Endothelial cell of umbilical vein (primary cell): ENCODE measurements at regions not wholly inside any gene's neighbourhood (a gene's known extent, or its start where the extent isn't known, plus 50 kb on each side); places are given as distances from the start of the nearest gene placed in this dataset.

Experiments used
- BruUV-seq: library from RNA; stranded (reverse); fragments of 400-500 nt; replicated peaks from 2 replicates; lab custom pipeline; 2021; lab: Mats Ljungman, UMichigan
- CTCF ChIA-PET: fragments of 300-600, 350-600 bp; sonication (Branson Sonifier 250); formaldehyde crosslinking; loops from one replicate; lab custom pipeline; 2021; ENCODE audit warnings: antibody characterized with exemption, inconsistent platforms; lab: Charles Lee
- POLR2A ChIA-PET: fragments of 300-600, 350-600 bp; sonication (Branson Sonifier 250); formaldehyde crosslinking; loops from one replicate; lab custom pipeline; 2021; ENCODE audit warnings: antibody characterized with exemption, inconsistent platforms; lab: Charles Lee
- DNase-seq: peaks from one replicate; pipeline ENCODE4 v3.0.0-alpha.2; 2011; ENCODE audit warnings: low read depth, low spot score
- FAIRE-seq: peaks from 2 replicates; lab custom pipeline; 2011; peaks lifted over from hg19 to GRCh38; lab: Jason Lieb, UNC
- H2AFZ ChIP-seq: 2 replicates; pipeline ENCODE4 v1.6.0; 2012; ENCODE audit warnings: low read depth, low read length, control low read depth, inconsistent platforms
- H3K27ac ChIP-seq: 2 replicates; pipeline ENCODE4 v1.5.1; 2011; ENCODE audit warnings: low read depth, mild to moderate bottlenecking, control low read depth, low read length, moderate library complexity; ENCODE audit not compliant: insufficient read depth
- H3K27me3 ChIP-seq, 2 experiments: 2 replicates each; pipeline versions ENCODE4 v1.6.0 to v1.6.1; 2011; ENCODE audit warnings: low read length in 2 of 2, mixed read lengths in 1 of 2; ENCODE audit not compliant: control insufficient read depth in 2 of 2, insufficient read depth in 2 of 2
- H3K36me3 ChIP-seq, 2 experiments: 2 replicates in 1 of 2; 3 replicates in 1 of 2; pipeline ENCODE4 v1.5.1; 2011; ENCODE audit warnings: low read length in 2 of 2, mild to moderate bottlenecking in 1 of 2, moderate library complexity in 1 of 2; ENCODE audit not compliant: control insufficient read depth in 2 of 2, insufficient read depth in 2 of 2; ENCODE audit errors: extremely low read depth in 1 of 2
- H3K4me1 ChIP-seq: 3 replicates; pipeline ENCODE4 v1.5.1; 2011; ENCODE audit warnings: mild to moderate bottlenecking, low read length; ENCODE audit not compliant: control insufficient read depth, insufficient read depth; ENCODE audit errors: extremely low read depth
- H3K4me2 ChIP-seq: 2 replicates; pipeline ENCODE4 v1.6.1; 2011; ENCODE audit warnings: low read length, control low read depth, mixed read lengths; ENCODE audit not compliant: insufficient read depth
- H3K4me3 ChIP-seq, 3 experiments: fragments of 200-600 bp in 1 of 3; sonication (generic), shearing (Covaris generic) in 1 of 3; replicated peaks in 1 of 3; 2 replicates each; pipeline ENCODE4 v1.5.1; 2011 to 2016; ENCODE audit warnings: control low read depth in 3 of 3, low read length in 3 of 3, mild to moderate bottlenecking in 2 of 3, inconsistent platforms in 1 of 3, low read depth in 1 of 3, moderate library complexity in 1 of 3; ENCODE audit not compliant: insufficient read depth in 1 of 3
- H3K79me2 ChIP-seq: 2 replicates; pipeline ENCODE4 v1.6.0; 2012; ENCODE audit warnings: low read length, inconsistent platforms; ENCODE audit not compliant: control insufficient read depth, insufficient read depth
- H3K9ac ChIP-seq: replicated peaks from 2 replicates; pipeline ENCODE3; 2011; ENCODE audit warnings: low read length, control low read depth; ENCODE audit not compliant: insufficient read depth; ENCODE audit errors: extremely low read depth
- H3K9me1 ChIP-seq: replicated peaks from 3 replicates; pipeline ENCODE4 v1.6.0; 2011; ENCODE audit warnings: mild to moderate bottlenecking, low read length; ENCODE audit not compliant: control insufficient read depth, insufficient read depth; ENCODE audit errors: extremely low read depth
- H3K9me3 ChIP-seq: replicated peaks from 2 replicates; pipeline ENCODE4 v1.5.1; 2012; ENCODE audit warnings: low read length, inconsistent platforms; ENCODE audit not compliant: control insufficient read depth, insufficient read depth
- H4K20me1 ChIP-seq: replicated peaks from 2 replicates; pipeline ENCODE3; 2011; ENCODE audit warnings: mild to moderate bottlenecking, low read length; ENCODE audit not compliant: control insufficient read depth, insufficient read depth; ENCODE audit errors: extremely low read depth
- EZH2 ChIP-seq: IDR thresholded peaks from 2 replicates; pipeline ENCODE4 v1.6.1; 2012; ENCODE audit warnings: borderline replicate concordance, low read depth, mild to moderate bottlenecking, moderate library complexity, low read length, inconsistent platforms; ENCODE audit not compliant: severe bottlenecking
- FOS ChIP-seq: IDR thresholded peaks from 2 replicates; pipeline ENCODE4 v1.6.1; 2011; ENCODE audit warnings: mild to moderate bottlenecking, low read length, moderate library complexity, borderline replicate concordance; ENCODE audit not compliant: insufficient read depth
- GATA2 ChIP-seq: IDR thresholded peaks from 2 replicates; pipeline ENCODE4 v1.7.0; 2011; ENCODE audit warnings: low read depth, mild to moderate bottlenecking, moderate library complexity, mixed read lengths, low read length; ENCODE audit not compliant: insufficient read length, insufficient read depth
- JUN ChIP-seq: IDR thresholded peaks from 2 replicates; pipeline ENCODE4 v1.6.1; 2011; ENCODE audit warnings: borderline replicate concordance, low read depth; ENCODE audit not compliant: insufficient read length, insufficient read depth
- MYC ChIP-seq: IDR thresholded peaks from one replicate; pipeline ENCODE4 v1.6.1; 2011; ENCODE audit warnings: mild to moderate bottlenecking, low read depth, low read length
- POLR2A ChIP-seq: IDR thresholded peaks from 2 replicates; pipeline ENCODE4 v1.6.1; 2012; ENCODE audit warnings: low read depth, mild to moderate bottlenecking, control low read depth, low read length
- POLR2AphosphoS5 ChIP-seq: IDR thresholded peaks from 2 replicates; pipeline ENCODE4 v1.6.1; 2012; ENCODE audit warnings: low read depth, mild to moderate bottlenecking, control low read depth, low read length, moderate library complexity; ENCODE audit not compliant: insufficient read depth
- dilution Hi-C: fragments of 300-500 bp; cut with MboI; formaldehyde crosslinking; loops from one replicate; pipeline ENCODE4 v1.15.0; 2019; ENCODE audit warnings: low sequenced_read_pairs; ENCODE audit not compliant: extremely low pct_ligation_motif_present
- intact Hi-C: fragments of 100-400 bp; cut with micrococcal nuclease; formaldehyde crosslinking; loops from one replicate; pipeline ENCODE4 v1.10.0; 2022
- TF ChIP-seq, protein P1 (sequence below), 2 donors: IDR thresholded peaks; 1 replicate in 1 of 2; 2 replicates in 1 of 2; pipeline ENCODE4 v1.5.1; 2011; ENCODE audit warnings: low read length in 2 of 2, mild to moderate bottlenecking in 2 of 2, moderate library complexity in 2 of 2, control low read depth in 1 of 2, inconsistent platforms in 1 of 2, low read depth in 1 of 2; ENCODE audit not compliant: insufficient read depth in 1 of 2; ENCODE audit errors: extremely low read depth in 1 of 2
- TF ChIP-seq, protein P2 (sequence below): IDR thresholded peaks from 2 replicates; pipeline ENCODE4 v1.6.1; 2011; ENCODE audit not compliant: insufficient read depth, insufficient read length

DNA sequence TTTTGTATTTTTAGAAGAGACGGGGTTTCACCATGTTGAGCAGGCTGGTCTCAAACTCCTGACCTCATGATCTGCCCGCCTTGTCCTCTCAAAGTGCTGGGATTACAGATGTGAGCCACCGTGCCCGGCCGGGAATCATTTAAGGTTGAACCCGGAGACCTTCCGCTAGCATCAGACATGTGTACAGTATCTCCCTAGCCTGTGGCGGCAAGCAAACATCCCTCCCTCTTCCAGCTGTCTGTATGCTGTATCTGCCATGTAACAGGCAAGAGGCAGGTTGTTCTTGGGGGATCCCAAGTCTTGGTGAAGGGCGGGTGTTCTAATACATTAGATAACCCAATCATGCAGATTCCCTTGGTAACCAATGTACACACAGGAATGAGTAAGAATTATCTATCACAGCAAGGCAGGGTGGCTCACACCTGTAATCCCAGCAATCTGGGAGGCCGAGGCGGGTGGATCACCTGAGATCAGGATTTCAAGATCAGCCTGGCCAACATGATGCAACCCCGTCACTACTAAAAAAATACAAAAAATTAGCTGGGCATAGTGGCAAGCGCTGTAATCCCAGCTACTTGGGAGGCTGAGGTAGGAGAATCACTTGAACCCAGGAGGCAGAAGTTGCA lies 58.1 kb upstream of the RBFOX2 start:
- H3K79me2 ChIP-seq = no peaks in the 10 kb centered on the region
- no peaks in the 10 kb centered on the region for H4K20me1 ChIP-seq
- H3K4me3 ChIP-seq = no peak overlapping the region
- POLR2A ChIA-PET = no interaction called here
- no peaks in the 10 kb centered on the region for H3K27me3 ChIP-seq
- no peak overlapping the region for H3K4me2 ChIP-seq
- H3K36me3 ChIP-seq = no peaks in the 10 kb centered on the region
- CTCF ChIA-PET = interaction anchor here (1.2 kb wide), 1 partner anchor 21 kb away, joined by 4 read pairs; no protein-coding TSS in a partner anchor
- FAIRE-seq (no peak), DNase-seq (no peak)
- TF ChIP-seq, protein P1, sequence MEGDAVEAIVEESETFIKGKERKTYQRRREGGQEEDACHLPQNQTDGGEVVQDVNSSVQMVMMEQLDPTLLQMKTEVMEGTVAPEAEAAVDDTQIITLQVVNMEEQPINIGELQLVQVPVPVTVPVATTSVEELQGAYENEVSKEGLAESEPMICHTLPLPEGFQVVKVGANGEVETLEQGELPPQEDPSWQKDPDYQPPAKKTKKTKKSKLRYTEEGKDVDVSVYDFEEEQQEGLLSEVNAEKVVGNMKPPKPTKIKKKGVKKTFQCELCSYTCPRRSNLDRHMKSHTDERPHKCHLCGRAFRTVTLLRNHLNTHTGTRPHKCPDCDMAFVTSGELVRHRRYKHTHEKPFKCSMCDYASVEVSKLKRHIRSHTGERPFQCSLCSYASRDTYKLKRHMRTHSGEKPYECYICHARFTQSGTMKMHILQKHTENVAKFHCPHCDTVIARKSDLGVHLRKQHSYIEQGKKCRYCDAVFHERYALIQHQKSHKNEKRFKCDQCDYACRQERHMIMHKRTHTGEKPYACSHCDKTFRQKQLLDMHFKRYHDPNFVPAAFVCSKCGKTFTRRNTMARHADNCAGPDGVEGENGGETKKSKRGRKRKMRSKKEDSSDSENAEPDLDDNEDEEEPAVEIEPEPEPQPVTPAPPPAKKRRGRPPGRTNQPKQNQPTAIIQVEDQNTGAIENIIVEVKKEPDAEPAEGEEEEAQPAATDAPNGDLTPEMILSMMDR (IDR thresholded peaks at IDR 0.05; ENCODE audit: extremely low read depth in 1 of 2, insufficient read depth in 1 of 2, low read depth in 1 of 2, low read length in 2 of 2) = no peak
- TF ChIP-seq, protein P2, sequence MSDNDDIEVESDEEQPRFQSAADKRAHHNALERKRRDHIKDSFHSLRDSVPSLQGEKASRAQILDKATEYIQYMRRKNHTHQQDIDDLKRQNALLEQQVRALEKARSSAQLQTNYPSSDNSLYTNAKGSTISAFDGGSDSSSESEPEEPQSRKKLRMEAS = no peak
- TF ChIP-seq EZH2 = no peak
- no peak for TF ChIP-seq GATA2
- no peak overlapping the region for H3K9ac ChIP-seq
- no peak overlapping the region for H3K27ac ChIP-seq
- dilution Hi-C loops = no loop called here
- no peak overlapping the region for H2AFZ ChIP-seq
- no peaks in the 10 kb centered on the region for H3K9me1 ChIP-seq
- intact Hi-C loops = no loop called here
- H3K9me3 ChIP-seq = no peaks in the 10 kb centered on the region
- no peaks in the 10 kb centered on the region for H3K4me1 ChIP-seq
- BruUV-seq = no TSS peak

- dilution Hi-C loops (no loop called here), intact Hi-C loops (no loop called here)
- Histone ChIP-seq H3K9me1 (no peaks in the 10 kb centered on the region), H3K36me3 (no peaks in the 10 kb centered on the region), H3K9ac (no peak overlapping the region), H3K79me2 (no peaks in the 10 kb centered on the region), H3K4me3 (no peak overlapping the region), H2AFZ (no peak overlapping the region), H4K20me1 (no peaks in the 10 kb centered on the region), H3K4me1 (no peaks in the 10 kb centered on the region), H3K9me3 (no peaks in the 10 kb centered on the region), H3K4me2 (no peak overlapping the region), H3K27me3 (no peaks in the 10 kb centered on the region), H3K27ac (no peak overlapping the region)
- no TSS peak for BruUV-seq
- DNase-seq (no peak), FAIRE-seq (no peak)
- POLR2A ChIA-PET = no interaction called here
- CTCF ChIA-PET = interaction anchor here (1.2 kb wide), 1 partner anchor 21 kb away, joined by 4 read pairs; no protein-coding TSS in a partner anchor
- TF ChIP-seq JUN (no peak), FOS (no peak), POLR2AphosphoS5 (no peak), GATA2 (no peak), MYC (no peak), POLR2A (no peak)
- TF ChIP-seq, protein P1 (IDR thresholded peaks at IDR 0.05; ENCODE audit: extremely low read depth in 1 of 2, insufficient read depth in 1 of 2, low read depth in 1 of 2, low read length in 2 of 2) = no peak
These were observed 57.5 kb upstream of the RBFOX2 start for GRCh38 chr22:36086170-36086490.
